ENCODE measurements at regions not wholly inside any gene's neighbourhood (a gene's known extent, or its start where the extent isn't known, plus 50 kb on each side); places are given as distances from the start of the nearest gene placed in this dataset.
A peak's percentile ranks its signal among the peaks of the same experiment; 100 is the strongest.

GRCh38 chr4:34200535-34200934, 2043.8 kb downstream of the ARAP2 start:
- H3K4me3 ChIP-seq, result no peak overlapping the region
- H3K36me3 ChIP-seq, result no peaks in the 10 kb centered on the region
- H3K27ac ChIP-seq, result no peak overlapping the region
- H3K9me3 ChIP-seq (ENCODE audit: low read depth), result no peaks in the 10 kb centered on the region
- no peaks in the 10 kb centered on the region for H3K27me3 ChIP-seq
- no peak for TF ChIP-seq CTCF (IDR thresholded peaks at IDR 0.05; ENCODE audit: low read depth, low read length)
- no peak for DNase-seq (ENCODE audit: low read depth in 1 of 2, low spot score in 1 of 2)
- H3K4me1 ChIP-seq (ENCODE audit: low read depth), result no peaks in the 10 kb centered on the region

GRCh38 chr4:34202154-34202553, 2042.2 kb downstream of the ARAP2 start:
- Histone ChIP-seq H3K27me3 (no peaks in the 10 kb centered on the region), H3K27ac (no peak overlapping the region), H3K36me3 (no peaks in the 10 kb centered on the region), H3K4me3 (no peak overlapping the region), H3K9me3 (ENCODE audit: low read depth) (no peaks in the 10 kb centered on the region), H3K4me1 (ENCODE audit: low read depth) (no peaks in the 10 kb centered on the region)
- TF ChIP-seq CTCF (IDR thresholded peaks at IDR 0.05; ENCODE audit: low read depth, low read length), result no peak
- no peak for DNase-seq (ENCODE audit: low read depth in 1 of 2, low spot score in 1 of 2)

- H3K4me1 ChIP-seq (ENCODE audit: low read depth), result no peaks in the 10 kb centered on the region
- no peaks in the 10 kb centered on the region for H3K36me3 ChIP-seq
- H3K27me3 ChIP-seq, result no peaks in the 10 kb centered on the region
- no peak overlapping the region for H3K27ac ChIP-seq
- peak in 1 of 2 donors; percentile 60 for DNase-seq (ENCODE audit: low read depth in 1 of 2, low spot score in 1 of 2)
- TF ChIP-seq CTCF (IDR thresholded peaks at IDR 0.05; ENCODE audit: low read depth, low read length), result no peak
- H3K4me3 ChIP-seq, result no peak overlapping the region
- no peaks in the 10 kb centered on the region for H3K9me3 ChIP-seq (ENCODE audit: low read depth)
These were observed 2023.7 kb downstream of the ARAP2 start for GRCh38 chr4:34220601-34221000.

GRCh38 chr4:34221986-34222385, 2022.3 kb downstream of the ARAP2 start:
- Histone ChIP-seq H3K27me3 (no peaks in the 10 kb centered on the region), H3K9me3 (ENCODE audit: low read depth) (no peaks in the 10 kb centered on the region)
- TF ChIP-seq CTCF (IDR thresholded peaks at IDR 0.05; ENCODE audit: low read depth, low read length), result no peak

GRCh38 chr4:34236118-34236517, 2008.2 kb downstream of the ARAP2 start:
- Histone ChIP-seq H3K9me3 (ENCODE audit: low read depth) (no peaks in the 10 kb centered on the region), H3K36me3 (no peaks in the 10 kb centered on the region), H3K27ac (no peak overlapping the region), H3K4me1 (ENCODE audit: low read depth) (no peaks in the 10 kb centered on the region), H3K27me3 (no peaks in the 10 kb centered on the region), H3K4me3 (no peak overlapping the region)
- DNase-seq (ENCODE audit: low read depth in 1 of 2, low spot score in 1 of 2), result no peak
- no peak for TF ChIP-seq CTCF (IDR thresholded peaks at IDR 0.05; ENCODE audit: low read depth, low read length)

More at GRCh38 chr4:34221986-34222385, 2022.3 kb downstream of the ARAP2 start:
- no peaks in the 10 kb centered on the region for H3K4me1 ChIP-seq (ENCODE audit: low read depth)
- H3K4me3 ChIP-seq, result no peak overlapping the region
- DNase-seq (ENCODE audit: low read depth in 1 of 2, low spot score in 1 of 2), result no peak
- no peak overlapping the region for H3K27ac ChIP-seq
- H3K36me3 ChIP-seq, result no peaks in the 10 kb centered on the region

GRCh38 chr4:34245276-34245675, 1999.0 kb downstream of the ARAP2 start:
- DNase-seq (ENCODE audit: low read depth in 1 of 2, low spot score in 1 of 2), result no peak
- Histone ChIP-seq H3K9me3 (ENCODE audit: low read depth) (no peaks in the 10 kb centered on the region), H3K36me3 (no peaks in the 10 kb centered on the region), H3K27me3 (no peaks in the 10 kb centered on the region), H3K4me3 (no peak overlapping the region), H3K4me1 (ENCODE audit: low read depth) (no peaks in the 10 kb centered on the region), H3K27ac (no peak overlapping the region)
- no peak for TF ChIP-seq CTCF (IDR thresholded peaks at IDR 0.05; ENCODE audit: low read depth, low read length)
